ENCODE measurements at regions not wholly inside any gene's neighbourhood (a gene's known extent, or its start where the extent isn't known, plus 50 kb on each side); places are given as distances from the start of the nearest gene placed in this dataset.

- DNase-seq: no peak
These were observed 68.8 kb upstream of the ARHGAP18 start for GRCh38 chr6:129778793-129779192.

GRCh38 chr6:129777371-129777770 lies 67.4 kb upstream of the ARHGAP18 start:
- DNase-seq: no peak

GRCh38 chr6:129776542-129777330 lies 66.8 kb upstream of the ARHGAP18 start:
- no peak for DNase-seq

GRCh38 chr6:129774697-129775447 lies 64.9 kb upstream of the ARHGAP18 start:
- peak; percentile 76 for DNase-seq

GRCh38 chr6:129773304-129773703 lies 63.3 kb upstream of the ARHGAP18 start:
- DNase-seq: no peak

- no peak for DNase-seq
These were observed 61.7 kb upstream of the ARHGAP18 start for GRCh38 chr6:129771678-129772077.

GRCh38 chr6:129767776-129768485 lies 58.0 kb upstream of the ARHGAP18 start:
- DNase-seq: peak; percentile 58

- peak; percentile 66 for DNase-seq
These were observed 57.2 kb upstream of the ARHGAP18 start for GRCh38 chr6:129766959-129767728.

GRCh38 chr6:129764761-129765407 lies 54.9 kb upstream of the ARHGAP18 start:
- DNase-seq: no peak

- DNase-seq: peak; percentile 44
These were observed 50.0 kb upstream of the ARHGAP18 start for GRCh38 chr6:129759796-129760605.
